ENCODE measurements at regions not wholly inside any gene's neighbourhood (a gene's known extent, or its start where the extent isn't known, plus 50 kb on each side); places are given as distances from the start of the nearest gene placed in this dataset.
"Not testable (repeated sequence)": the region's sequence is repeated elsewhere in the genome, so short reads cannot be mapped to it uniquely, and the experiment has no call there.

DNA sequence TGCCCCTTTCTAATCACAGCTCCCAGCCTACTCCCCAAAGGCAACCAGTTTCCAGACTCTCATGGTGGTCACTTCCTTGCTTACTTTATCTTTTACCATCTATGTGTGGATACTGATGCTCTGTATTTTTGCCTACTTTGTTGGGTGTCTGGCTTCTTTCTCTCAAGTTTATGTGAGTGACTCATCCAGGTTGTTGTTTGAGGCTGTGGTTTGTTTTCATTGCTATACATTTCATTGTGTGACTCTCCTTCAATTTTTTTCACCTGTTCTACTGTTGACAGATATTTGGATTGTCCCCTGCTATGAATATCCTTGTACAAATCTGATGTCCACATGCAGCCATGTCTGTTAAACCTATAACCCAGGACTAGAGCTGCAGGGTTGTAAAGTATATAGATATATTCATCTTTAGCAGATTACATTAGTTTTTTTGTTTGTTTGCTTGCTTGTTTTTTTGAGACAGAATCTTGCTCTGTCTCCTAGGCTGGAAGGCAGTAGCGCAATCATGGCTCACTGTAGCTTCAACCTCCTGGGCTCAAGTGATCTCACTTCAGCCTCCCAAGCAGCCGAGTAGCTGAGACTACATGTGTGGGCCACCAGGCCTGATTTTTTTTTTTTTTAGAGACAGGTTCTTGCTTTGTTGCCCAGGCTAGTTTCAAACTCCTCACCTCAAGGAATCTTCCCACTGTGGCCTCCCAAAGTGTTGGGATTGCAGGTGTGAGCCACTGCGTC, 72.9 kb upstream of the EEF1E1 start:
- DNase-seq = no peak

DNA sequence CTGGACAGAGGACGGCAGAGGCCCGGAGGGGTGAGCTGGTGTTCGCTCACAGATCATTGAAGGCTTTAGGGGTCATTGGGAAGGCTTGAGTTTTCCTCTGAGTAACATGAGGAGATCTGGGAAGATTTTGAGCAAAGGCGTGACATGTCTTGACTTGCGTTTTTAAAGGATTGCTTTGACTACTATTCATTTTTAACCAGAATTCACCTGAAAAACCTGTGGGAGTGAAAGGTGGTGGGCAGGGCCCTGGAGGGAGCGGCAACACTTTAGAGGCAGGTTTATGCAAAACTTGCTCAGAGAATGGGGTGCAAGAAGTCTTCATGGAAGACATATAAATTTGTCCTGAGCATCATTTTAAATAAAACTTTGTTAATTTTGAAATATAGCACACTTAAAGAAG, 72.2 kb upstream of the EEF1E1 start:
- DNase-seq = no peak

DNA sequence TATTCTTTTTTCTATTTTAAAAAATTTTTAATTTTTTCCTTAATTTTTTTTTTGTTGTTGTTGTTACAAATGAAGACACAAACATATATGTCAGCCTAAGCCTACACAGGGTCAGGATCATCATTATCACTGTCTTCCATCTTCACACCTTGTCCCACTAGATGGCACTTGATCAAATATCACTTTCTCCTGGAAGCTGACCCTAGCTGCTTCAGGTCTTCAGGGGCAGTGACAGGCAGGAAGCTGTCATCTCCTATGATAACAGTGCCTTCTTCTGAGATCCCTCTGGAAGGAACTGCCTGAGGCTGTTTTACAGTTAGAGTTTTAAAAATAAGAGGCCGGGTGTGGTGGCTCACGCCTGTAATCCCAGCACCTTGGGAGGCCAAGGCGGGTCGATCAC, 70.2 kb upstream of the EEF1E1 start:
- no peak for DNase-seq

DNA sequence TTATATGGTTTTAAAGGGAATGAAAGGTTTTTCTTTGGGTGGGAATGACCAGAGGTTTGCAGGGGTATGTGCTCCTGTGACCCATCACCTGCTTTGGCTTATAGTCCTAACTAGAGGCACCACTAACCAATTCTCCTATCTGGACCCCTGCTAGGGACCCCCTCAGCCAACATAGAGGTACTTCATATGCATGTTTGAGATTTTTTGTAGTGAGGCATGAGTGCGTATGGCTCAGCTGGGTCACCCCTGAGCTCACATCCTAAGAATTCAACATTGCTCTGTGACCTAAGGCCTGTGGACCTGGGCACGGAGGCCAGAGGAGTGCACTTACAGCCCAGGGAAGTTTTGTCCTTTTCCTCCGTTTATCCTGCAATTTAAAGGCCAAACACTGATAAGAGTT, 68.4 kb upstream of the EEF1E1 start:
- DNase-seq = no peak

DNA sequence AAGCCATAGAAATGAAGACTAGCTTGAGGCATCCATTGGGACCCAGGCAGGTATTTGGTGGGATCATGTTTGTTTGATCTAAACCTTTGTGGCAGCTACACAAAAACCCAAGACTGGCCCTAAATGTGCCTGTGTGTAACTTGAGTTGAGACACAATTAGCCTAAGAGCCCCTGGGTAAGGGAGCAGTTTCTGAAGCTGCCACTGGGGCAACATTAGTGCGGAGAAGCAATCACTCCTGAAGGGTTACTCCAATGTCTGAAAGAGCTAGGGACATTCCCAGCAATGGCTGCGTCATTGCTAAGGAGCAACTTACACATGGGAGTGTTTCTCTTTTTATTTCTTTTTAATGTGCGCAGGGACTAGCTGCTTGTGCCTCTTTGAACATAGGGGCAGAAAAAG, 67.9 kb upstream of the EEF1E1 start:
- no peak for DNase-seq

DNA sequence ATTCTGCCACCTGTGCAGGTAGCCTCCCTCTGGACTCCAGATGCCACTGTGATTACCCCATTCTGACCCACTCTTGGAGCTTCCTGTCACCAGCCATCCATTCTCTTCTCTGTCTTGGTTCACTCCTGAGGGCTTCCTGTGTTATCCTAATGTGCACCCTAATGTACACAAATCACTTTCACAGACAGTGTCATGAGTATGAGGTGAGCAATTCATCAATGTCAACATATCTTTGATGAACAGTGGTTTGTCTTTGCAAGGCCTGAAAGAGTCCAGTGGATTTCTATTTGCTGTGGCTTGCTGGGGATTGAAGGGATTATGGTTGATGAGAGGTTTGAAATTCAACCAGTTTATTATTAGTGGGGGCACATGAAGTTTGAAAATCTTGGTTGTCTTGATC, 63.8 kb upstream of the EEF1E1 start:
- DNase-seq = no peak

DNA sequence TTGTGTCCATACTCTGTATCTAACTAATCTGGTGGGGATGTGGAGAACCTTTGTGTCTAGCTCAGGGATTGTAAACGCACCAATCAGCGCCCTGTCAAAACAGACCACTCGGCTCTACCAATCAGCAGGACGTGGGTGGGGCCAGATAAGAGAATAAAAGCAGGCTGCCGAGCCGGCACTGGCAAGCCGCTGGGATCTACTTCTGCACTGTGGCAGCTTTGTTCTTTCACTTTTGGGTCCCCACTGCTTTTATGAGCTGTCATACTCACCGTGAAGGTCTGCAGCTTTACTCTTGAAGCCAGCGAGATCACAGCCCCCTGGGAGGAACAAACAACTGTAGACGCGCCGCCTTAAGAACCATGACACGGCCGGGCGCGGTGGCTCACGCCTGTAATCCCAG, 62.7 kb upstream of the EEF1E1 start:
- DNase-seq = not testable (repeated sequence)

DNA sequence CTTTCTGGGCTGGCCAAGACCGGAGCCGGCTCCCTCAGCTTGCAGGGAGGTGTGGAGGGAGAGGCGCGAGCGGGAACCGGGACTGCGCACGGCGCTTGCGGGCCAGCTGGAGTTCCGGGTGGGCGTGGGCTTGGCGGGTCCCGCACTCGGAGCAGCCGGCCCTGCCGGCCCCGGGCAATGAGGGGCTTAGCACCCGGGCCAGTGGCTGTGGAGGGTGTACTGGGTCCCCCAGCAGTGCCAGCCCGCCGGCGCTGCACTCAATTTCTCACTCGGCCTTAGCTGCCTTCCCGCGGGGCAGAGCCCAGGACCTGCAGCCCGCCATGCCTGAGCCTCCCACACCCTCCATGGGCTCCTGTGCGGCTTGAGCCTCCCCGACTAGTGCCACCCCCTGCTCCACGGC, 61.9 kb upstream of the EEF1E1 start:
- DNase-seq = not testable (repeated sequence)

DNA sequence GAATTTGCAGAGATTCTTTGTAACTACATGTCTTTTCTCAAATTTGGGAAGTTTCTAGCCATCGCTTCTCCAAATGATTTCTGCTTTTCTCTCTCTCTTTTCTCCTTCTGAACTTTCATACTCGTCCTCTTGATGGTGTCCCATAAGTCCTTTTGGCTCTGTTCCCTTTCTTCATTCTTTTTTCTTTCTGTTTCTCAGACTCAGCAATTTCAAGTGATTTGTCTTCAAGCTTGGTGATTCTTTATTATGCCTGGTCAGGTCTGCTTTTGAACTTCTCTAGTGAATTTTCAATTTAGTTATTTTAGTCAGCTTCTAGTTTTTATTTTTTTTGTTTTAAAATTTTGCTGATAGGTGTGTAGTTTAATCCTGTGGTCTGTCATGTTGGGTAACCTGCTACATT, 57.6 kb upstream of the EEF1E1 start:
- no peak for DNase-seq

DNA sequence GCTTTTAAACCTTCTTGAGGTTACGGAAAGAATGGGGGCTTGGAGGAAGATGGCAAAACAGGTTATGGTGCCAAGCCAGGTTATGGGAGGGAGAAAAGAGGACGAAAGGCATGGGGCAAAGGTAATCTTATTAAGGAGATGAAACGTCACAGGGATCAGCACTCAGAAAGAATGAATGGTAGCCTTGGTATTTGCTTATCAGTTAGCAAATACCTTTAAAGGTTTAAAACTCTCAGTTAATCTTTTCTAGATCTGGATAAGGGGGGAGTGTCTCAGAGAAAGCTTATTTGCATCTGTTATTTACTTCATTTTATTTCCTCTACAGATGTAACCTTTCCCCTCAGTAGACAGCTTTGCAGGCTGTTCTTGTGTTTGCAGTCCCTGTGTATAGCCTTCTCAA, 55.5 kb upstream of the EEF1E1 start:
- no peak for DNase-seq

DNA sequence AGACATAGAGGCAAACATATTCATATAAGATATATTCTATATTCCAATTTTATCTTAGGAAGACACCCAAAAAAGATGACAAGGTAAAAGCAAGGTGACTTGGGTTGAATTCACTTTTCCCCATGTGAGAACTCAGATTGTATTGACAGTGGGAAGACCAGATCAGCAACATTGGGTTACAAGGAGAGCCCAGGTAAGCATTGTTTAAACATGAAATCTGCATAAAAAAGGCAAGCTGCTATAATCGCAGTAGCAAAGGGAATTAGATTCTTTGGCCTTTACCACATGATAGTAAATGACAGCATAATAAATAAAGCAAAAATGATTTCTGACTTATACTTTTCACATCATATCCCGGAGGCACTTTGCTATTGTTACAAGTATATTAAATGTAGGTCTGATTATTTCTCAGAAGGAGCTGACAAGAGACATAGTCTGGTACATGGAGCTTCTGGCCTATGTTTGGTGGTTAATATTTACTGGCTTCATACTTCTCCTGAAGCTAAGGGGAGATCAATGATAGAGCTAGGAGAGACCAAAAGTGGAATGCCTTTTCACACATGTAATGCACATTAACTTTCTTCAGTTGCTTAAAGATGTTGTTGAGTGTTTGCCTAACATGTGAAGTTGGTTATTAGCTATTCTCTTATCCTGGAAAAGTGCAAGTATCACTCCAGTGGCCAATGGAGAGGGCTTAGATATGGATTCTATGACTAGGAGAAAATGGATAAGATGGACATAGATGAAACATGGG, 53.1 kb upstream of the EEF1E1 start:
- DNase-seq = no peak
